Mucosa of rectum (tissue), 2 donors: ENCODE measurements at regions not wholly inside any gene's neighbourhood (a gene's known extent, or its start where the extent isn't known, plus 50 kb on each side); places are given as distances from the start of the nearest gene placed in this dataset.
"Not testable (repeated sequence)": the region's sequence is repeated elsewhere in the genome, so short reads cannot be mapped to it uniquely, and the experiment has no call there.

ENCODE experiments used
- H3K27ac ChIP-seq, 2 donors: one replicate each; pipeline ENCODE4 v1.7.0; 2013; ENCODE audit warnings: inconsistent platforms in 2 of 2, low read depth in 2 of 2, low read length in 2 of 2
- H3K27me3 ChIP-seq, 2 donors: one replicate each; pipeline ENCODE4 v1.7.0; 2013; ENCODE audit warnings: low read length in 2 of 2; ENCODE audit not compliant: control insufficient read depth in 2 of 2, insufficient read depth in 2 of 2
- H3K36me3 ChIP-seq, 2 donors: one replicate each; pipeline ENCODE4 v1.7.0; 2013; ENCODE audit warnings: low read length in 2 of 2; ENCODE audit not compliant: control insufficient read depth in 2 of 2, insufficient read depth in 2 of 2
- H3K4me1 ChIP-seq, 2 donors: one replicate each; pipeline ENCODE4 v1.7.0; 2013; ENCODE audit warnings: low read length in 2 of 2, mild to moderate bottlenecking in 1 of 2; ENCODE audit not compliant: control insufficient read depth in 2 of 2, insufficient read depth in 2 of 2
- H3K4me3 ChIP-seq, 2 donors: one replicate each; pipeline ENCODE4 v1.7.0; 2013; ENCODE audit warnings: low read length in 2 of 2
- H3K9ac ChIP-seq, 2 donors: one replicate each; pipeline ENCODE4 v1.7.0; 2013; ENCODE audit warnings: low read length in 2 of 2, low read depth in 1 of 2, mild to moderate bottlenecking in 1 of 2
- H3K9me3 ChIP-seq, 2 donors: one replicate each; pipeline ENCODE4 v1.7.0; 2013; ENCODE audit warnings: low read length in 2 of 2; ENCODE audit not compliant: control insufficient read depth in 2 of 2
- donor health status: healthy.
- donor health status: Normal muscosa, but diverticular disease.

DNA sequence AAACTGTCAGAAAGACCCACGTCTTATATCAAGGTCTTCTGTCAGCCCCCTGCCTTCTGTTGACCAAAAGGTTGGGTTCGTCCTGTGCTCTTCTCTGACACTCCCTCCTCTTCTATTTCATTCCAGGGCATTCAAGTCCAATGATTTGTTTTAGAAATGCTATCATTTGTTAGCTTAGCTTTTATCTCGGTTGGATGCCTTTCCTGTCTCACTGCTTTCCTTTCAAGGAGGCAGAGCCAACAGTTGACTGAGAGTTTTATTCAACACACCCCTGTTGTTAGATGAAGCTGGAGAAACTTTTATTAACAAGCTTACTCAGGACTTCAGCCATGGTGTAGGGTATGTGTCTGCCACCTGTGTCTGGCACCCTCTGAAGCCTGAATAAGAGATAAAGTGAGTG, 112.0 kb upstream of the SLC7A14 start:
- Histone ChIP-seq H3K36me3 (no peaks in the 10 kb centered on the region), H3K27ac (no peak overlapping the region)

DNA sequence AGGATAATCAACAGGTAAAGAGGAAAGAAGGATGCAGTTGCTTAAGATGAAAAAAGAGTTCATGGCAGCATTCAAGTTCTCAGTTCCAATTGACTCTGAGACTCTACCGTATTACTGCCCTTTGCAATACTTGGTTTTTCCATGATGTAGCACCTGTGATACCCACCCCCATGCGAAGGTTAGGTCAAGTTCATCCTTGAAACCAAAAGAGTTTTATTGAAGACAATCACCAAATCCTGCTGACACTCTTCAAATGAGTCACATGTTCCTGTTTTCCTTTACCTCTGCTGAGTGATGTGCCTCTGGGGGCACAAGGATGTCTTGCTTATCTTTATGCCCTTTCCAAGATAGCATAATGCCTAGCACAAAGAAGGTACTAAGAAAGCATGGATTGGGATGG, 111.3 kb upstream of the SLC7A14 start:
- Histone ChIP-seq H3K4me1 (no peaks in the 10 kb centered on the region), H3K9me3 (no peaks in the 10 kb centered on the region), H3K9ac (no peak overlapping the region), H3K27me3 (no peaks in the 10 kb centered on the region), H3K4me3 (no peak overlapping the region), H3K27ac (no peak overlapping the region), H3K36me3 (no peaks in the 10 kb centered on the region)

More for the DNA sequence above, 112.0 kb upstream of the SLC7A14 start:
- H3K4me1 ChIP-seq: no peaks in the 10 kb centered on the region
- no peak overlapping the region for H3K9ac ChIP-seq
- H3K9me3 ChIP-seq: no peaks in the 10 kb centered on the region
- no peak overlapping the region for H3K4me3 ChIP-seq
- no peaks in the 10 kb centered on the region for H3K27me3 ChIP-seq

DNA sequence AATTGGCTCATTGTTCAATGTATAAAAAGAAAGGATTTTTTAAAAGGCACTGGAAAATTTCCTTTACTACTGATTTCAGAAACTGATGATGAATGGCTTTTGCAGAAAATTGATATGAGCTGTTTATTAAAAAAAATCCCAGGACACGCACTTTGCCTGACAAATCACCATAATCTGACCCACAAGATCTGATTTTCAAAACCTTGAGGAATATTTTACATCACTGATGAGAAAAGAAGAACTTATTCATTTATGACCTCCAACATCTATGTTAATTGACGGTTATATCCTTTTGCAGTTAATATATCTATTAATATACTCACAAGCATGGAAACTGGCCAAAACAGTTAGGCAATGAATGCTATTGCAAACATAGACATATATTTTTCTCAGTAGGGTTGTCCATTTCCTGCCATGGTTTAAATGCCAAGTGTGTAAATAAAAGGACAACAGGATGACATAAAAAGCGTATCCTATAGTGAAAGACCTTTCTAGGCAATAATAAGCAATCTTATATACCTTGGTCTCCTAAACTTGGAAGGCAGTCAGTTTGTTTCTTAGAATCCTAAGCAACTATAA, 109.7 kb upstream of the SLC7A14 start:
- Histone ChIP-seq H3K27ac (no peak overlapping the region), H3K9ac (no peak overlapping the region), H3K4me1 (no peaks in the 10 kb centered on the region), H3K36me3 (no peaks in the 10 kb centered on the region), H3K4me3 (no peak overlapping the region), H3K27me3 (no peaks in the 10 kb centered on the region), H3K9me3 (no peaks in the 10 kb centered on the region)

DNA sequence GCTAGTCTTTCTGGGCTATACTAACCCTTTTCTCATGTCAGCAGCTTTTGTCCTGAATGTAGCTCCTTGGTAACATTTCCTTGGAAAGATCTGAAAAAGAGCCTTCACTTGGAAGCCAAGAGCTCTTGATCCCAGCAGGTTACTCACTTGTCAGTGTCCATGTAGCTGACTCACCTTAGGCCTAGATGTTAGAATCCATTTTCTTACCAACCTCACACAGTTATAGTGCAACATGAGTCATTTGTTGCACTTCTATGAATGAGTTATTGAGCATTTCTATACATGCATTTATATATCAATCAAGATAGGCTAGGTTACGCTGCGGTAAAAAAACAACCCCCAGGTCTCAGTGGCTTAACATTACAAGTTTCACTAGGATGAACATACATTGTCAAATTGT, 106.8 kb upstream of the SLC7A14 start:
- no peaks in the 10 kb centered on the region for H3K36me3 ChIP-seq
- H3K27ac ChIP-seq: no peak overlapping the region
- H3K9me3 ChIP-seq: no peaks in the 10 kb centered on the region
- no peak overlapping the region for H3K9ac ChIP-seq
- no peaks in the 10 kb centered on the region for H3K4me1 ChIP-seq
- H3K4me3 ChIP-seq: no peak overlapping the region
- H3K27me3 ChIP-seq: no peaks in the 10 kb centered on the region

DNA sequence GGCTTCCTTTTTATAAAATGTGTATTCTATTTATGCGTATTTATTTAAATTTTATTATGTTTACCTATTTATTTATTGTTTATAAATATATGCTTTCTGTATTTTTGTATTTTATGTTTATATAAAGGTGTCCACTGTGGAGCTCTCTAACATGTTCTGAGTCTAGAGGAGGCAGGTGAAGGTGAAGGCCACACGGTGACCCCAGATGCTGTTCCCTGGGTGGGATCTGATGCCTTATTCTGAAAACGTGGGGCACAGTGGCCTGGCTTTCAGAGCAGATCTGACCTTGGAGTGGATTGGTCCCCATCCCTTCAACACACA, 104.7 kb upstream of the SLC7A14 start:
- H3K36me3 ChIP-seq: no peaks in the 10 kb centered on the region
- no peaks in the 10 kb centered on the region for H3K27me3 ChIP-seq
- H3K9me3 ChIP-seq: no peaks in the 10 kb centered on the region
- no peaks in the 10 kb centered on the region for H3K4me1 ChIP-seq
- H3K9ac ChIP-seq: no peak overlapping the region
- H3K4me3 ChIP-seq: no peak overlapping the region
- H3K27ac ChIP-seq: no peak overlapping the region

DNA sequence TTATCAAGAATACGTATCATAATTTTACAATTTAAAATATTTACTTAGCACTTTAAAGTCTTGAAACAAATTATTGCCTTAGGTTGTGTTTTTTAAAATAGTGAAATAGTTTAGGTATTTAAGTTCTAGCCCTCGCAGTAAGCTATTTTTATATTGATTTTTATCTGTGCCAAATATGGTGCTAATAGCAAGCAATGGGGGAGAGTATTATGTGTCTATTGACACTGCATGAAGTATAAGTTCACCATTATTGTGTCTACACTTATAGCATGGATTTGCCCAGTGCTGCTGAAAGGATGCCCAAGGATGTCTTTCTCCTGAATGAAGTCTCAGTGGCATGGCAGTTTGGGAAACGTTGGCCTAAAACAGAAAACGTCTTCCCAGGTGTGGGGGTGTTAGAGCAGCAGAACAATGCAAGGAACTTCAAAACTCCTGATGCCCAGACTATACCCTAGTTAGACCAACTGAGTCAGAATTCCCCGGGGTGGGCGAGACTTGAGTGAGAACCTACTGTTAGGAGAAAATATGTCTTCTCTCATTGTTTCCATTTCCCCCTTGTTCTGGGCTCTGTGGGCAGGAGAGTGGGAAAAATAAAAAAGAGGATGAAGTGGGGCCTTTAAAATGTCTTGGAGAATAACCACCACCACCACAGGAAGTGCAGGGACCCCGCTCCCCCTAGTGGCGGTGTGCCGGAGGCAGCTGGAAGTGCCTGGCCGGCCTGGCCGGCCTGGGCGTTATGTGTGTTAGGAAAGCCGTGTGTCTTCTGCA, 104.2 kb upstream of the SLC7A14 start:
- Histone ChIP-seq H3K4me3 (no peak overlapping the region), H3K36me3 (no peaks in the 10 kb centered on the region), H3K27me3 (no peaks in the 10 kb centered on the region), H3K4me1 (no peaks in the 10 kb centered on the region), H3K27ac (no peak overlapping the region), H3K9ac (no peak overlapping the region), H3K9me3 (no peaks in the 10 kb centered on the region)

DNA sequence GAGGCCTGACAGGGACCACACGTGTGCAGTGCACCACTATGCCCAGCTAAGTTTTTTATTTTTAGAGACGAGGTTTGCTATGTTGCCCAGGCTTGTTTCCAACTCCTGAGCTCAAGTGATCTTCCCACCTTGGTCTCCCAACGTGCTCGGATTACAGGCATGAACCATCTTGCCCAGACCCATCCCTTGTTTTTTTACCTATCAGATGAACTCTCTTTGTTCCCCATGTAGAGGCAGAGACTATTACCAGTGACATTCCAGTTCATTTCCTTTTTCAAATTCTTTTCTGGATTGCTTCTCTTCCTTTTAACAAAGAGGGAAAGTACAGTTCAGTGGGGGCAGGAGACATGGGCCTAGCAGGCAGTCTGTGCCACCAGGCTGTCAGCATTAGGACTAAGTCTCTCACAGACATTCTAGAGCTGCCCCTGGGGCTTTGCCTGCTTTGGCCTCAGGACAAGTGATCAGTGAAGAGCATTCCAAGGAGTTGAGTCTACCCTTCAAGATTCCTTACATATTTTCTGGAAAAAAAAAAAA, 103.5 kb upstream of the SLC7A14 start:
- H3K4me3 ChIP-seq: no peak overlapping the region
- no peak overlapping the region for H3K9ac ChIP-seq
- H3K9me3 ChIP-seq: no peaks in the 10 kb centered on the region
- no peak overlapping the region for H3K27ac ChIP-seq
- no peaks in the 10 kb centered on the region for H3K27me3 ChIP-seq
- no peaks in the 10 kb centered on the region for H3K4me1 ChIP-seq
- no peaks in the 10 kb centered on the region for H3K36me3 ChIP-seq

DNA sequence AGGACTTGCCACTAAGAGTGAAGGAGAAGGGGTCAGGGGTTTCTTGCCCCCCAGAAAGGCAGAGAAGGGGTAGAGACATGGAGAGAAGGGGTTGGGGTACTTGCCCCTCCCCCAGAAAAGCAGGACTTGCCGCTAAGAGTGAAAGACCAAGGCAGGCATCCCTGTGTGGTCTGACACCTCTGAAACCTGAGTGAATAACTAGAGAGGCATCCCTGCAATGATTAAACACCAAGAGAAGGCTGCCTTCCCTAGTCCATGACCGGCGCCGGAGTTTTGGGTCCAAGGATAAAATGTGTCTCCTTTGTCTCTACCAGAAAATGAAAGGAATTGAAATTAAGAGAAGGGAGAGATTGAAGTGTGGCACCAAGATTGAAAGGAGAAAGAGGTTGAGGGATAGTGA, 102.3 kb upstream of the SLC7A14 start:
- H3K27ac ChIP-seq, H3K27me3 ChIP-seq, H3K36me3 ChIP-seq, H3K9me3 ChIP-seq, H3K4me3 ChIP-seq, H3K4me1 ChIP-seq, H3K9ac ChIP-seq: not testable (repeated sequence)

DNA sequence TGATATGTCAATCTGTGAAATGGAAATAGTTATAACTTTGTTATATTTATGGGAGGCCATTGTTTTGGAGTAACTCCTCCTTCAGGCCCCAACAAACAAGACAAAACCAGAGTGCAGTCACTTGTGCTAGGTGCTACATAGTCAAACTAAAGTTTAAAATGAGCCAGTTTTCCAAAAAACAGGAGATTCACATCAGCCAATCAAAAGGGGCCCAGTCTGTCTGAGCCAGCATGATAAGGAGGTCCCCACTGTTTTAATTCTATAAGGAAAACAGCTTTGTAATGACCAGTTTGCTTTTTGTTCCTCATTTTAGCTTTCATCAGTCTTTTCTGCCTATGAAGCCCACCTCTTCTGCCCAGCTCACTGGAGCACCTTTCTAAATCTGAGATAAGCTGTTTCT, 94.7 kb upstream of the SLC7A14 start:
- no peak overlapping the region for H3K9ac ChIP-seq

DNA sequence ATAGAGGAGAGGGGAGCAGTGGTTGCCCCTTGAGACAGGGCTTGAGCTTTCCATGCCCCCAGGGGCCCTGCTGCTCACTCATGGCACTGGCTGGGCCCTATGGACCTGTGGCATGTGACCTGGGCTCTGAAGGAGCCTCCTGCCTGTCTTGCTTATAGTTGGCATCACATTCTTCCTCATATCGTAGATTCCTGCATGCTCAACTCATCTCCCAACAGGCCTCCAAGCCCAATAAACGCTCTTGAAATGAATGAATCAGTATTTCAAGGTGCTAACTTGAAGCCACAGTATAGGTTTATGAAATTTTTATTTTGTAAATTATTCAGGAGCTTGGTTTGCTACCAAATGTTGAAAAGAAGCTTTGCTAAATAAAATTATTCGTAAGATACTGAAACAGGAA, 93.3 kb upstream of the SLC7A14 start:
- H3K9ac ChIP-seq: no peak overlapping the region
- no peaks in the 10 kb centered on the region for H3K36me3 ChIP-seq
- H3K27me3 ChIP-seq: no peaks in the 10 kb centered on the region
- H3K4me3 ChIP-seq: no peak overlapping the region
- no peak overlapping the region for H3K27ac ChIP-seq
- H3K9me3 ChIP-seq: no peaks in the 10 kb centered on the region
- H3K4me1 ChIP-seq: no peaks in the 10 kb centered on the region

More for the DNA sequence above, 94.7 kb upstream of the SLC7A14 start:
- Histone ChIP-seq H3K4me1 (no peaks in the 10 kb centered on the region), H3K4me3 (no peak overlapping the region), H3K9me3 (no peaks in the 10 kb centered on the region), H3K27ac (no peak overlapping the region), H3K27me3 (no peaks in the 10 kb centered on the region), H3K36me3 (no peaks in the 10 kb centered on the region)
